Type B pancreatic cell (in vitro differentiated cells): ENCODE measurements at regions not wholly inside any gene's neighbourhood (a gene's known extent, or its start where the extent isn't known, plus 50 kb on each side); places are given as distances from the start of the nearest gene placed in this dataset.
"Not testable (repeated sequence)": the region's sequence is repeated elsewhere in the genome, so short reads cannot be mapped to it uniquely, and the experiment has no call there.

Experiments
- DNase-seq: peaks from one replicate; pipeline ENCODE4 v3.0.0; 2021; ENCODE audit warnings: mixed read lengths; ENCODE audit not compliant: unreplicated experiment; ENCODE audit errors: extremely low spot score
- H3K27ac Mint-ChIP-seq: 2 replicates; pipeline ENCODE4 v1.8.0; 2021; ENCODE audit warnings: mild to moderate bottlenecking, mixed read lengths
- H3K27me3 Mint-ChIP-seq: 2 replicates; pipeline ENCODE4 v1.8.0; 2021; ENCODE audit warnings: mixed read lengths
- H3K36me3 Mint-ChIP-seq: 2 replicates; pipeline ENCODE4 v1.8.0; 2021; ENCODE audit warnings: mixed read lengths
- H3K4me1 Mint-ChIP-seq: one replicate; pipeline ENCODE4 v1.8.0; 2021; ENCODE audit warnings: mixed read lengths; ENCODE audit not compliant: unreplicated experiment
- H3K4me3 Mint-ChIP-seq: 2 replicates; pipeline ENCODE4 v1.8.0; 2021; ENCODE audit warnings: mild to moderate bottlenecking, mixed read lengths
- H3K9me3 Mint-ChIP-seq: 2 replicates; pipeline ENCODE4 v1.8.0; 2021; ENCODE audit warnings: mixed read lengths
- TF ChIP-seq, protein P1 (sequence below): fragments of 200-600 bp; sonication (generic); conservative IDR thresholded peaks from 2 replicates; pipeline ENCODE4 v1.5.0; 2021; ENCODE audit warnings: antibody characterized with exemption, mild to moderate bottlenecking

- H3K9me3 Mint-ChIP-seq, result no peaks in the 10 kb centered on the region
- no peak overlapping the region for H3K4me3 Mint-ChIP-seq
- H3K27ac Mint-ChIP-seq, result no peak overlapping the region
- H3K27me3 Mint-ChIP-seq, result peaks cover 66% of the 10 kb centered on the region
- peaks cover 27% of the 10 kb centered on the region for H3K4me1 Mint-ChIP-seq
- H3K36me3 Mint-ChIP-seq, result no peaks in the 10 kb centered on the region
- no peak for DNase-seq
- TF ChIP-seq, protein P1, sequence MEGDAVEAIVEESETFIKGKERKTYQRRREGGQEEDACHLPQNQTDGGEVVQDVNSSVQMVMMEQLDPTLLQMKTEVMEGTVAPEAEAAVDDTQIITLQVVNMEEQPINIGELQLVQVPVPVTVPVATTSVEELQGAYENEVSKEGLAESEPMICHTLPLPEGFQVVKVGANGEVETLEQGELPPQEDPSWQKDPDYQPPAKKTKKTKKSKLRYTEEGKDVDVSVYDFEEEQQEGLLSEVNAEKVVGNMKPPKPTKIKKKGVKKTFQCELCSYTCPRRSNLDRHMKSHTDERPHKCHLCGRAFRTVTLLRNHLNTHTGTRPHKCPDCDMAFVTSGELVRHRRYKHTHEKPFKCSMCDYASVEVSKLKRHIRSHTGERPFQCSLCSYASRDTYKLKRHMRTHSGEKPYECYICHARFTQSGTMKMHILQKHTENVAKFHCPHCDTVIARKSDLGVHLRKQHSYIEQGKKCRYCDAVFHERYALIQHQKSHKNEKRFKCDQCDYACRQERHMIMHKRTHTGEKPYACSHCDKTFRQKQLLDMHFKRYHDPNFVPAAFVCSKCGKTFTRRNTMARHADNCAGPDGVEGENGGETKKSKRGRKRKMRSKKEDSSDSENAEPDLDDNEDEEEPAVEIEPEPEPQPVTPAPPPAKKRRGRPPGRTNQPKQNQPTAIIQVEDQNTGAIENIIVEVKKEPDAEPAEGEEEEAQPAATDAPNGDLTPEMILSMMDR, result no peak
These were observed 179.2 kb downstream of the IRF8 start for GRCh38 chr16:86078121-86078600.

DNA sequence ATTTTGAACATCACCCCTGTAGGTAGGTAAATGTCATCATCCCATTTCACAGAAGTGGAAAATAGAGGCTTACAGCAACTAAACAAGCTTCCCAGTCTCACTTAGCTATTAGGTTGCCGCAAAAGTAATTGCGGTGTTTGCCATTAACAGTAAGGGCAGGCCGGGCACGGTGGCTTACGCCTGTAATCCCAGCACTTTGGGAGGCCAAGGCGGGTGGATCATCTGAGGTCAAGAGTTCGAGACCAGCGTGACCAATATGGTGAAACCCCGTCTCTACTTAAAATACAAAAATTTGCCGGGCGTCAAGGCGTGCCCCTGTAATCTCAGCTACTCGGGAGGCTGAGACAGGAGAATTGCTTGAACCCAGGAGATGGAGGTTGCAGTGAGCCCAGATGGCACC, 179.7 kb downstream of the IRF8 start:
- peaks cover 27% of the 10 kb centered on the region for H3K4me1 Mint-ChIP-seq
- H3K4me3 Mint-ChIP-seq, DNase-seq, H3K36me3 Mint-ChIP-seq, H3K27ac Mint-ChIP-seq, H3K9me3 Mint-ChIP-seq: not testable (repeated sequence)
- H3K27me3 Mint-ChIP-seq, result peaks cover 67% of the 10 kb centered on the region

GRCh38 chr16:86079255-86079885, 180.4 kb downstream of the IRF8 start:
- Mint-ChIP-seq H3K27ac (no peak overlapping the region), H3K9me3 (no peaks in the 10 kb centered on the region), H3K4me1 (peaks cover 21% of the 10 kb centered on the region), H3K36me3 (no peaks in the 10 kb centered on the region), H3K4me3 (no peak overlapping the region), H3K27me3 (peaks cover 64% of the 10 kb centered on the region)
- DNase-seq, result no peak
- TF ChIP-seq, protein P1, result no peak

- H3K9me3 Mint-ChIP-seq, result no peaks in the 10 kb centered on the region
- no peak for DNase-seq
- peaks cover 12% of the 10 kb centered on the region for H3K4me1 Mint-ChIP-seq
- H3K4me3 Mint-ChIP-seq, result no peak overlapping the region
- H3K27ac Mint-ChIP-seq, result no peak overlapping the region
- peaks cover 61% of the 10 kb centered on the region for H3K27me3 Mint-ChIP-seq
- no peaks in the 10 kb centered on the region for H3K36me3 Mint-ChIP-seq
- TF ChIP-seq, protein P1, result no peak
These were observed 181.3 kb downstream of the IRF8 start for GRCh38 chr16:86080131-86080875.

DNA sequence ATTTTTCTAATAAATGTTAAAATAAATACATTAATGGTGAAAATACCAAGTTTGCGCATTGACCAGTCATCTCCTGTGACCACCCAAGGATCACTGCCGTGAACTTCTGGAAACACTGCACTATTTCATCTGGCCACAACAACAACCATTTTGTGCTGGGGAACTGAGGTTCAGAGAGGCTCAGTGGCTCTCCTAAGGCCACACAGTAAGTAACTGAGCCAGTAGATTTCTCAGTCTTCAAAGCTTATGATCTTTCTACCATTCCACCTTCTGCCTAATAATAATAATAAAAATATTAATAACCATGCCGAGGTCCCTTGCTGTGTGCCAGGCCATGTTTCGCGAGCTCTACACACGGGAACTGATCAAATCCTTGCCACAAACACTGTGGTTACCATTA, 182.0 kb downstream of the IRF8 start:
- no peaks in the 10 kb centered on the region for H3K9me3 Mint-ChIP-seq
- no peak overlapping the region for H3K27ac Mint-ChIP-seq
- no peak overlapping the region for H3K4me3 Mint-ChIP-seq
- H3K4me1 Mint-ChIP-seq, result peaks cover 8% of the 10 kb centered on the region
- TF ChIP-seq, protein P1, result no peak
- DNase-seq, result no peak
- no peaks in the 10 kb centered on the region for H3K36me3 Mint-ChIP-seq
- peaks cover 58% of the 10 kb centered on the region for H3K27me3 Mint-ChIP-seq

- H3K36me3 Mint-ChIP-seq, result no peaks in the 10 kb centered on the region
- DNase-seq, result no peak
- H3K4me1 Mint-ChIP-seq, result peaks cover 10% of the 10 kb centered on the region
- no peak overlapping the region for H3K27ac Mint-ChIP-seq
- no peak overlapping the region for H3K4me3 Mint-ChIP-seq
- H3K9me3 Mint-ChIP-seq, result no peaks in the 10 kb centered on the region
- TF ChIP-seq, protein P1, result no peak
- peaks cover 56% of the 10 kb centered on the region for H3K27me3 Mint-ChIP-seq
These were observed 183.6 kb downstream of the IRF8 start for GRCh38 chr16:86082418-86083030.
